22Rv1 (cell line): ENCODE measurements at regions not wholly inside any gene's neighbourhood (a gene's known extent, or its start where the extent isn't known, plus 50 kb on each side); places are given as distances from the start of the nearest gene placed in this dataset.
A peak's percentile ranks its signal among the peaks of the same experiment; 100 is the strongest.

Experiments
- H3K27ac ChIP-seq: fragments of 450-650 bp; 2 replicates; pipeline ENCODE4 v1.5.1; 2017
- ZFX ChIP-seq: fragments of 450-650 bp; IDR thresholded peaks from 2 replicates; pipeline ENCODE4 v1.6.1; 2017; ENCODE audit warnings: antibody characterized with exemption, borderline replicate concordance
- TF ChIP-seq, protein P1 (sequence below): fragments of 450-650 bp; IDR thresholded peaks from 2 replicates; pipeline ENCODE4 v1.5.1; 2017; ENCODE audit warnings: mild to moderate bottlenecking

DNA sequence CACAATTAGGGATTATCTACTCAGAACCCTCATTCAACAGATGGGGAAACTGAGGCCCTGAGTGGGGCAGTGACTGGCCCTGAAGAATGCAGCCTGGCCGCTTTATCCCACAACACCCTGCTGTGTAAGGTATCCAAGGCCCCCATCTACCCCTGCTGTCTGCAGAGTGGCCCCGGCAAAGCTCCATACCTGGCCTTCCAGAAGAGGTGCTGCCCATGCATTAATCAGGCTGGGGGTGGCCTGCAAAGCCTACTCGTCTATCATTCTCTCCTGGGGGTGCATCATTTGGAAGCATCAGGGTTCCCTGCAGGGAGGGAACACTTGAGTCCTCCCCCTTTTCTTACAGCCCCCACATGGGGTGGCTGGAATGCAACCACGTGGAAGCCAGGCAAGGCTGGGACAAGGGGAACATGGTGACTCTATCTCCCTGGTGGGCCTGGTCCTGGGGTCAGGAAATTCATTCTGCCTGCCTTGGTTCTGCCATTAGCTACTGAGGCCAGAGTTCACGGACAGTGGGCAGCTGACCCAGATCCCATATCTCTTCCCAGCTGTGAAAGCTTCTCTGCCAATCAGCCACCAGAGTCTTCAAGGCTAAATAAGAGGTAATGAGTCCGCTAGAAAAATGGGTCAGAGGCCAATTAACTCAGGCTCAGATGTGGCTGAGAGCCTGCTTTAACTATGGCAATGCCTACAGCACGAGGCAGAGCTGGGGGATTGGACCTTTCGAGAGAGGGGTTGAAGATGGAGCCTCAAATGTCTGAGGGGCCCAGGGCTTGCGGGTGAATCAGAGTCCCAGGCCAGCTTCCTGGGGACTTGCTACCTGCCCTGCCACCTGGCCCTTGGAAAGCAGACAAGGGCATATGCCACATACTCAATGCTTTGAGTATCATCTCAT lies 72.3 kb upstream of the TOX2 start:
- H3K27ac ChIP-seq: no peak overlapping the region
- TF ChIP-seq, protein P1, sequence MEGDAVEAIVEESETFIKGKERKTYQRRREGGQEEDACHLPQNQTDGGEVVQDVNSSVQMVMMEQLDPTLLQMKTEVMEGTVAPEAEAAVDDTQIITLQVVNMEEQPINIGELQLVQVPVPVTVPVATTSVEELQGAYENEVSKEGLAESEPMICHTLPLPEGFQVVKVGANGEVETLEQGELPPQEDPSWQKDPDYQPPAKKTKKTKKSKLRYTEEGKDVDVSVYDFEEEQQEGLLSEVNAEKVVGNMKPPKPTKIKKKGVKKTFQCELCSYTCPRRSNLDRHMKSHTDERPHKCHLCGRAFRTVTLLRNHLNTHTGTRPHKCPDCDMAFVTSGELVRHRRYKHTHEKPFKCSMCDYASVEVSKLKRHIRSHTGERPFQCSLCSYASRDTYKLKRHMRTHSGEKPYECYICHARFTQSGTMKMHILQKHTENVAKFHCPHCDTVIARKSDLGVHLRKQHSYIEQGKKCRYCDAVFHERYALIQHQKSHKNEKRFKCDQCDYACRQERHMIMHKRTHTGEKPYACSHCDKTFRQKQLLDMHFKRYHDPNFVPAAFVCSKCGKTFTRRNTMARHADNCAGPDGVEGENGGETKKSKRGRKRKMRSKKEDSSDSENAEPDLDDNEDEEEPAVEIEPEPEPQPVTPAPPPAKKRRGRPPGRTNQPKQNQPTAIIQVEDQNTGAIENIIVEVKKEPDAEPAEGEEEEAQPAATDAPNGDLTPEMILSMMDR: no peak

DNA sequence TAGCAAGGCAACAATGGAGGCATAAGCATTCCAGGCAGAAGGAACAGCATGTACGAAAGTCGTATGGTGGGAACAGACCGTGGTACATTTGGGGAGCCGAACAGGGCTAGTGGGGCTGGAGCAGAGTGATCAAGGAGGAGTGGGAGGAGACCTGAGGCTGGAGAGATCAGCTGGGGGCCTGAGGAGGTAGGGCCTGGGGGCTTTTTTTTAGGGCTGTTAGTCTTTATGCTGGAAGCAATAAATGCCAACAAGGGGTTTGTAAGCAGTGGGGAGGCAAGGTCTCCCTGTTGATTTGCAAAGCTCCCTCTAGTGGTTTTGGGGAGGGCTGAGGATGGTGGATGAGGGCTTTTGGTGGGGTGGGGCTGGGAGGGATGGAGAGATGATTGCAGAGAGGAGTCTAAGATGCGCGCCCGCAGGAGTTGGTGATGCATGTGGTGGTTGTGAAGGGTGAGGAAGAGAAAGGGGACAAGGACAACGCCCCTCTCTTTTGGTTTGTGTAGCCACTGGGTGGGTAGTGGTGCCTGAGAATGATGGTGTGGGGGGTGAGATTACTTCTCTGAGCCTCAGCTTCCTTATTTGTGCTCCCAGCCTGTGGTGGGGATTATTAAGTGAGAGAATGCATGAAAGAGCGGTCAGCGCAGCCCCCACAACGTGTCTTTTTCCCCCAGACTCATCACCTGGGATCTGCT lies 74.1 kb upstream of the TOX2 start:
- TF ChIP-seq, protein P1: peak; percentile 45
- no peak for TF ChIP-seq ZFX
- no peak overlapping the region for H3K27ac ChIP-seq

GRCh38 chr20:43839793-43840199 lies 74.9 kb upstream of the TOX2 start:
- no peak overlapping the region for H3K27ac ChIP-seq
- no peak for TF ChIP-seq ZFX
- TF ChIP-seq, protein P1: no peak

DNA sequence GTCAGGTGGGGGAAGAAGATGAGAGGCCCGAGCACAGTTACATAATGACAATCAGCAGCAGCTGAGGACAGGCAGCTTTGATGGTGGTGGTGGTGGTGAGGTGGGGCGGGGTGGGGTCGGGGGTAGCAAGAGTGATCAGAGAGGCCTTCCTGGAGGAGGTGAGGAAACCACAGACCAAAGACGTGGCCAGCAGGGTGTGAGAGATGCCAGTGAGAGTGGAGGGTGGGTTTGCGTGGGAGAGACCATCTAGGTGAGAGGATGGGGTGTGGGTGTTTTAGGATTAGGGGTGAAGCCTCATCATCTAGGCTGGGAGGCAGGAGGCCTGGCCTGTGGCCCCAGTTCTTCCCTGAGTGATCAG lies 76.0 kb upstream of the TOX2 start:
- TF ChIP-seq, protein P1: no peak
- TF ChIP-seq ZFX: no peak
- H3K27ac ChIP-seq: no peak overlapping the region

- H3K27ac ChIP-seq: no peak overlapping the region
- TF ChIP-seq ZFX: no peak
- TF ChIP-seq, protein P1: no peak
Observed at GRCh38 chr20:43837856-43838702, 76.6 kb upstream of the TOX2 start.

DNA sequence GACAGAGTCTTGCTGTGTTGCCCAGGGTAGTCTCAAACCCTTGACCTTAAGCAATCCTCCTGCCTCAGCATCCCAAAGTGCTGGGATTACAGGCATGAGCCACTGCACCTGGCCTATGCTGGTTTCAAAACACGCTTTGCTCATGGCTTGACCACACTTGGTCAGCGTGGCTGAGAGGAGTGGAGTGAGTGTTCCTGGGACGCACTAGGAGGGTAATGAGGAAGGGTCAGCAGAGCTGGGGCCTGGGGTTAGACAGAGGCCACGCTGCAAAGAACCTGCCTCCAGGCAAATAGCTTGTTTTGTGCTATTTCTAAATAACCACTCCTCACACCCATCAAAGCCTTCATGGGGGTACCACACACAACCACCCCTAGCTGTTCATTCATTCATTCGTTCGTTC lies 77.9 kb upstream of the TOX2 start:
- no peak overlapping the region for H3K27ac ChIP-seq
- no peak for TF ChIP-seq ZFX
- TF ChIP-seq, protein P1: no peak
